ENCODE measurements at regions not wholly inside any gene's neighbourhood (a gene's known extent, or its start where the extent isn't known, plus 50 kb on each side); places are given as distances from the start of the nearest gene placed in this dataset.

- no peak for TF ChIP-seq CTCF (conservative IDR thresholded peaks at IDR 0.05; ENCODE audit: low read length)
- TF ChIP-seq EZH2phosphoT487 (IDR thresholded peaks at IDR 0.05; ENCODE audit: borderline replicate concordance), result no peak
Measured at GRCh38 chr5:135163391-135163790, 129.4 kb upstream of the PITX1 start.
